Adrenal gland (tissue), 5 donors: ENCODE measurements at regions not wholly inside any gene's neighbourhood (a gene's known extent, or its start where the extent isn't known, plus 50 kb on each side); places are given as distances from the start of the nearest gene placed in this dataset.

Experiments used
- CTCF ChIP-seq, 6 experiments: fragments of 450-650 bp in 4 of 6; fragments of 200-600 bp in 2 of 6; sonication (generic) in 1 of 6; IDR thresholded peaks; 1 replicate in 5 of 6; 2 replicates in 1 of 6; pipeline versions ENCODE4 v1.5.1 to v1.8.0; 2016 to 2021; ENCODE audit warnings: antibody characterized with exemption in 6 of 6, mild to moderate bottlenecking in 2 of 6, moderate library complexity in 1 of 6
- POLR2A ChIP-seq, 2 donors: fragments of 450-650 bp; IDR thresholded peaks; one replicate each; pipeline ENCODE4 v1.6.1; 2017; ENCODE audit warnings: antibody characterized with exemption in 2 of 2, mild to moderate bottlenecking in 2 of 2, moderate library complexity in 1 of 2
- donor health status: DM: no; HTN: no; CAD: no.

- no peak for TF ChIP-seq CTCF (IDR thresholded peaks at IDR 0.05)
- no peak for TF ChIP-seq POLR2A (IDR thresholded peaks at IDR 0.05)
These were observed 102.2 kb upstream of the TMEM161B start for GRCh38 chr5:88370824-88371223.
